ENCODE measurements at regions not wholly inside any gene's neighbourhood (a gene's known extent, or its start where the extent isn't known, plus 50 kb on each side); places are given as distances from the start of the nearest gene placed in this dataset.
A peak's percentile ranks its signal among the peaks of the same experiment; 100 is the strongest.

- Histone ChIP-seq H2AFZ (ENCODE audit: low read depth, low read length, poor library complexity, severe bottlenecking) (no peak overlapping the region), H3K4me1 (ENCODE audit: control insufficient read depth in 1 of 2, insufficient read depth in 2 of 2, low read length in 2 of 2) (peaks cover 0 to 10% of the 10 kb centered on the region in 2 experiments; a peak in 1 of 4 replicates), H3K79me2 (ENCODE audit: insufficient read depth, low read length) (no peaks in the 10 kb centered on the region), H3K4me3 (replicated peaks in 1 of 2; ENCODE audit: low read depth in 1 of 2, low read length in 2 of 2) (no peak overlapping the region), H3K4me2 (ENCODE audit: low read length) (no peak overlapping the region), H3K27me3 (ENCODE audit: insufficient read depth, low read length) (no peaks in the 10 kb centered on the region), H3K27ac (ENCODE audit: low read depth, low read length) (no peak overlapping the region), H3K36me3 (ENCODE audit: control insufficient read depth in 1 of 2, insufficient read depth in 2 of 2, low read length in 2 of 2) (no peaks in the 10 kb centered on the region), H3K9me3 (ENCODE audit: control insufficient read depth in 1 of 2, insufficient read depth in 1 of 2, low read depth in 1 of 2, low read length in 2 of 2) (no peaks in the 10 kb centered on the region), H3K9ac (ENCODE audit: low read length) (no peak overlapping the region), H3K9me2 (ENCODE audit: insufficient read depth) (no peaks in the 10 kb centered on the region), H4K20me1 (ENCODE audit: insufficient read depth) (no peaks in the 10 kb centered on the region)
- intact Hi-C loops (cut with micrococcal nuclease): loop anchor here (10.0 kb wide), 1 partner anchor 1349 kb away; no protein-coding TSS in a partner anchor
- no peak for ATAC-seq
- CTCF ChIA-PET: interaction anchor here (0.8 kb wide), 1 partner anchor 20 kb away, joined by 5 read pairs; no protein-coding TSS in a partner anchor
- DNase-seq (ENCODE audit: low read depth, low spot score): no peak
- no TSS peak for BruUV-seq (replicated peaks)
- POLR2A ChIA-PET: no interaction called here
- no peak for TF ChIP-seq ZBTB33 (IDR thresholded peaks at IDR 0.05; ENCODE audit: extremely low read depth, insufficient replicate concordance, low read length)
- TF ChIP-seq POLR2AphosphoS5 (IDR thresholded peaks at IDR 0.05; ENCODE audit: low read depth, low read length): no peak
- TF ChIP-seq TCF7L2 (IDR thresholded peaks at IDR 0.05; ENCODE audit: borderline replicate concordance, extremely low read depth, insufficient read depth, insufficient read length): no peak
- no peak for TF ChIP-seq CBX3 (IDR thresholded peaks at IDR 0.05; ENCODE audit: low read depth)
- no peak for TF ChIP-seq ELF1 (IDR thresholded peaks at IDR 0.05; ENCODE audit: borderline replicate concordance, low read depth)
- TF ChIP-seq CEBPB (IDR thresholded peaks at IDR 0.05; ENCODE audit: low read depth): no peak
- no peak for TF ChIP-seq POLR2A (IDR thresholded peaks at IDR 0.05; ENCODE audit: borderline replicate concordance, extremely low read depth, insufficient read depth, insufficient read length)
- TF ChIP-seq FOSL1 (IDR thresholded peaks at IDR 0.05; ENCODE audit: low read depth): no peak
- RAD21 ChIA-PET (ENCODE audit: low non-redundant PET in 1 of 2, low total read pairs in 2 of 2, uncharacterized antibody in 2 of 2, unreplicated experiment in 2 of 2): no interaction called here
Measured at GRCh38 chr7:142494021-142494420, 236.2 kb upstream of the PRSS58 start.

- POLR2A ChIA-PET: no interaction called here
- no peak overlapping the region for H3K4me2 ChIP-seq (ENCODE audit: low read length)
- DNase-seq (ENCODE audit: low read depth, low spot score): peak; percentile 18
- H2AFZ ChIP-seq (ENCODE audit: low read depth, low read length, poor library complexity, severe bottlenecking): no peak overlapping the region
- no peak for ATAC-seq
- RAD21 ChIA-PET (ENCODE audit: low non-redundant PET in 1 of 2, low total read pairs in 2 of 2, uncharacterized antibody in 2 of 2, unreplicated experiment in 2 of 2): no interaction called here
- no peak overlapping the region for H3K27ac ChIP-seq (ENCODE audit: low read depth, low read length)
- intact Hi-C loops (cut with micrococcal nuclease): no loop called here
- no peaks in the 10 kb centered on the region for H3K9me2 ChIP-seq (ENCODE audit: insufficient read depth)
- CTCF ChIA-PET: interaction anchor here (1.3 to 1.9 kb wide), 2 partner anchors 8 to 9 kb away, joined by 3 to 6 read pairs; no protein-coding TSS in a partner anchor
- H3K9me3 ChIP-seq (ENCODE audit: control insufficient read depth in 1 of 2, insufficient read depth in 1 of 2, low read depth in 1 of 2, low read length in 2 of 2): no peaks in the 10 kb centered on the region
- no peak for TF ChIP-seq ZFX (IDR thresholded peaks at IDR 0.05)
- TF ChIP-seq SRF (IDR thresholded peaks at IDR 0.05; ENCODE audit: low read depth): no peak
- TF ChIP-seq EZH2 (IDR thresholded peaks at IDR 0.05): no peak
- TF ChIP-seq JUND (IDR thresholded peaks at IDR 0.05): no peak
- TF ChIP-seq SP1 (IDR thresholded peaks at IDR 0.05; ENCODE audit: low read depth): no peak
- BruUV-seq (replicated peaks): no TSS peak
- no peaks in the 10 kb centered on the region for H3K27me3 ChIP-seq (ENCODE audit: insufficient read depth, low read length)
- no peak overlapping the region for H3K4me3 ChIP-seq (replicated peaks in 1 of 2; ENCODE audit: low read depth in 1 of 2, low read length in 2 of 2)
- peaks cover 0 to 1% of the 10 kb centered on the region in 2 experiments; a peak in 1 of 4 replicates for H3K4me1 ChIP-seq (ENCODE audit: control insufficient read depth in 1 of 2, insufficient read depth in 2 of 2, low read length in 2 of 2)
- H3K79me2 ChIP-seq (ENCODE audit: insufficient read depth, low read length): no peaks in the 10 kb centered on the region
- H3K9ac ChIP-seq (ENCODE audit: low read length): no peak overlapping the region
- H3K36me3 ChIP-seq (ENCODE audit: control insufficient read depth in 1 of 2, insufficient read depth in 2 of 2, low read length in 2 of 2): no peaks in the 10 kb centered on the region
- H4K20me1 ChIP-seq (ENCODE audit: insufficient read depth): no peaks in the 10 kb centered on the region
Measured at GRCh38 chr7:142488842-142489241, 231.0 kb upstream of the PRSS58 start.

Data from HCT116 (cell line).